HG02759 (cell line): ENCODE measurements at regions not wholly inside any gene's neighbourhood (a gene's known extent, or its start where the extent isn't known, plus 50 kb on each side); places are given as distances from the start of the nearest gene placed in this dataset.
"Not testable (repeated sequence)": the region's sequence is repeated elsewhere in the genome, so short reads cannot be mapped to it uniquely, and the experiment has no call there.

Source experiments
- ATAC-seq: cut with Tn5 transposase; IDR thresholded peaks from one replicate; pipeline ENCODE4 v1.9.1; 2021; ENCODE audit warnings: mild to moderate bottlenecking, moderate library complexity; ENCODE audit not compliant: unreplicated experiment

DNA sequence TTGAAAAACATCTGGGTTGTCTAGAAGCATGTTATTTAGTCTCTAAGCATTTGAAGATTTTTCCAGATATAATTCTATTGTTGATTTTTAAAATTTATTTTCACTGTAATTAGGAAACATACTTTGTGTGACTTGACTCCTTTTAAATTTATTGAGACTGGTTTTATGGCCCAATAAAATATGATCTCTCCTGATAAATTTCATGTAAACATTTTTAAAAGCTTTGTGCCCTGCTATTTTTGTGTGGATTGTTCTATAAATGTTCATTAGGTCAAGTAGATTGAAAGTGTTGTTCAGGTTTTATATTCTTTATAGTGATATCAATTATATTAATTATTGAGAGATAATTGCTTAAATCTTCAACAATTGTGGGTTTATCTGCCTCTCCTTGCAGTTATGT lies 105.4 kb downstream of the RFX6 start:
- ATAC-seq, result no peak

DNA sequence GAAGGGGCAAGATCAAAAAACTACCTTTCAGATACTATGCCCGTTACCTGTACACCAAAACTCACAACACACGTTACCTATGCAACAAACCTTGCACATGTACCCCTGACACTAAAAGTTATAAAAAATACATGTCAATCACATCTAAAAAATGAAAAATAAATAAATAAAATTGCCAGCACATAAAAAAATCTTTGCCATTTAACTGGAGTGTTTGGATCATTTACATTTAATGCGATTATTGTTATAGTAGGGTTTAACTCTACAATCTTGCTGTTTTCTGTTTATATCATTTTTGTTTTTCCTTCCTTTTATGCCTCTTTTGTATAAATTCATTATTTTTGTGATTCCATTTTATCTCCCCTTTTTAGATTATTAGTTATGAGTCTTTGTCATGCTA lies 106.3 kb downstream of the RFX6 start:
- no peak for ATAC-seq

- no peak for ATAC-seq
Measured at GRCh38 chr6:116986819-116987218, 109.8 kb downstream of the RFX6 start.

GRCh38 chr6:116990679-116991078 lies 113.6 kb downstream of the RFX6 start:
- ATAC-seq, result no peak

GRCh38 chr6:116992546-116992945 lies 115.5 kb downstream of the RFX6 start:
- no peak for ATAC-seq

DNA sequence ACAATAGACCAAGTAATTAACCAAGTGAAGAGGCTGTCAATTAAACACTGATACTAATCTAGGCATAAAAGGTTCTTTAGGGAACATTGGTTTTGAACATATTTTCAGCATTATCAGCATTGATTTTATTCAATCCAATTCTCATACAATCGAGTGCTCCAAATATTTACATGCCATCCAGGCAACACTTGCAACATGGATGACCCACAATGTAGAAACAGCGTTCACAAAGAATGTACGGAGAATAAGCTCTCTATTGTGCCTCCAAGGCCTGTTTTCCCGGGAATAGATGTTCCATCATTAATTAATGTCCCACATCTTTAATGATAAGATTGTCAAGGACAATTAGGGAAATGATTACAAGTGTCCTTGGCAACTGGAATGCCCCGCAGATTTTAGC lies 117.4 kb downstream of the RFX6 start:
- ATAC-seq, result no peak

DNA sequence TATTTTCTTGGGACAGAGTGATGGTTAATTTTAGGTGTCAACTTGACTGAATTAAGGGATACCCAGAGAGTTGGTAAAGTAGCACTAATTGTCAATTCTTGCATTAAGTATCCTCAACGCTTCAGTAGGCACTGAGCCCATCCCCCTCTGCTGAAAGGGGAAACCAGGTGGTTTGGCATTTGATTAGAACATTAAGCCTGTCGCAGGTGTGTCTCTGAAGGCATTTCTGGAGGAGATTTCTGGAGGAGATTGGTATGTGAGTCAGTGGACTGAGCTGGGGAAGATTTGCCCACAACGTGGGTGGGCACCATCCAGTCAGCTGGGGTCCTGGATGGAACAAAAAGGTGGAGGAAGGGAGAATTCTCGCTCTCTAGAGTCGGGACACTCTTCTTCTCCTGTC lies 119.8 kb downstream of the RFX6 start:
- no peak for ATAC-seq

DNA sequence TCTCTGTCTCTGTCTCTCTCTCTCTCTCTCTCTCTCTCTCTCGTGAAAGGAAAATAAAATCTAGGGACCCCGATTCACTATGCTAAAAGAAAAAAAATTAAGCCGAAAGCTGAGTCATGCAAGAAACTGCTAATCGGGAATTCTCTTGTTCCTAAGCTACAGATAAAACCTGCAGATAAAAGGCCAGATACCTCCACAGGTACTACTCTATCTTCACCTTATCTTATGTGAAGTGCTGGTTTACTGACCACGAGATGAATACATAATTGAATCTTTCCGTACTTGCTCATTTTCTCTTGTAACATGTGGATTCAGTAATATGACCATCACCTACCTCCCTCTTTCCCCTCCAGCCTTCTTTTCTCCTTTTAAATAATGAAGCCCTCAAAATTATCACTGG lies 120.5 kb downstream of the RFX6 start:
- ATAC-seq, result no peak

- ATAC-seq, result no peak
Measured at GRCh38 chr6:117007659-117008058, 130.6 kb downstream of the RFX6 start.

DNA sequence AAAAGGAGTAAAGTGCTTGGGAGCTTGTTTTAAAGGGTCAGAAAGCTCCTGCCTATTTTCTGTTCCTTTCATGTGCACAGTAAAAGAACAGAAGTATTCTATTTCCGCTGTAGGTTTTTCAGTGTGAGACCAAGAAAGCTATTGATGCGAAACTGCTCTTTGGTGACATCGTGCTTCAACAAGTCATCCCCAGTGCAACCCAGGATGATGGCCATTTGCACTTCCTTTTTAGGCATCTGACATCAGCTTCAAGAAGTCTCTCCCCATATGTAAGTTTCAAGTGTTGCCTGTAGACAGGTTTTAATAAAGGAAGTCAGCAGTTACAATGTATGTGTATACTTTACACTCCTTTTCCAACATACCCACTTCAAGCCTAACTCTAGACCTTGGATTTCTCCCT lies 131.6 kb downstream of the RFX6 start:
- peak; percentile 52 for ATAC-seq

- ATAC-seq, result not testable (repeated sequence)
Measured at GRCh38 chr6:117014641-117015473, 137.8 kb downstream of the RFX6 start.

- ATAC-seq, result not testable (repeated sequence)
Measured at GRCh38 chr6:117015474-117015804, 138.4 kb downstream of the RFX6 start.

DNA sequence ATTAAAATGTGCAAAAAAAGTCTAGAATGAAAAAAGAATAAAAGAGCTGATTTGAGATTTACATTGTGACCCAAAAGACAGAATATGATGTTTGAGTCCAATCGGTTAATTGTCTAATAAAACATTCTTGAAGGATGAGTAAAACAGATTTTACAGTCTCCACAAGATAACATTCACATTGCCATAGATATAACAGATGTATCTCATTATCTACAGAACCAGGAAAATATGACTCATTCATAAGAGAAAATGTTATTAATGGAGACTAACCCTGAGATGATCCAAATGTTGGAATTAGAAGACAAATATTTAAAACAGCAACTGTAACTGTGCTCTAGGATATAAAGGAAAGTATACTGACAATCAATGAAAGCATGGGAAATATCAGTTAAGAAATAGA lies 141.7 kb downstream of the RFX6 start:
- ATAC-seq, result no peak

- no peak for ATAC-seq
Measured at GRCh38 chr6:117022774-117023173, 145.7 kb downstream of the RFX6 start.

DNA sequence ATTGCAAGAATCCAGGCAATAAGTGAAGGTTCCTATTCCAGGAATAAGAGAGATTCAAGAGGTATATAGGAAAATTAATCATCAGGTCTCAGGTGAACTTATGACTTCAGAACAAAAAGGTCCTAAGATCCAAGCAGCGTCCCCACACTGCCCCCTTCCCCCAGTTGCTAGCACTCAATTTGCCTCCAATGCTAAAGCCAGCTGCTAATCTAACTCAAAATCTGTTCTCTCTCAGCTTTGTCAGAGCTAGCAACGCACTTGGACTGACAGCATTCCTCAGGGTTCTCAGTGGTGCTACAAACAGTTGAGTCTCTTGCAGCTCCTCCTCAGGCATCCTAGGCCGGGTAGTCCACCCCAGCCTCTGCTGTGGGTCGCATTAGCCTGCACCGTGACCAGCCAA lies 148.3 kb downstream of the RFX6 start:
- ATAC-seq, result no peak

DNA sequence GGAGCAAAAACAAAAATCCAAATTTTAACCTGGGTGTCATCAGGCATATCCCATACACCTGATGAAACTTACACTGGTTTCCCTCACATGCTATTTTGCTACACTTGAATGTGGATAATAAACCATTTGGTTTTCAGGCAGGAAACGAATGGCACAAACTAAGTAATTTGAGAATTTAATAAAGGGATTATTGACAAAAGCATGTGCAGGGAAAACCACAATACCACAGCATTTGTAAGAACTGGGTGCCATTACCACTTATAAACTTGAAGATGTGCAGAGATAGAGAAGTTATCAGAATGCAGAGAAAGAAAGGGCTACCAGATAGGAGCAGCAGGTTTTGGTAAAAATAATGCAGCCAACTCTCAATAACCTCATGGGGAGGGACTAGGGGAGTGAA lies 151.2 kb downstream of the RFX6 start:
- no peak for ATAC-seq

DNA sequence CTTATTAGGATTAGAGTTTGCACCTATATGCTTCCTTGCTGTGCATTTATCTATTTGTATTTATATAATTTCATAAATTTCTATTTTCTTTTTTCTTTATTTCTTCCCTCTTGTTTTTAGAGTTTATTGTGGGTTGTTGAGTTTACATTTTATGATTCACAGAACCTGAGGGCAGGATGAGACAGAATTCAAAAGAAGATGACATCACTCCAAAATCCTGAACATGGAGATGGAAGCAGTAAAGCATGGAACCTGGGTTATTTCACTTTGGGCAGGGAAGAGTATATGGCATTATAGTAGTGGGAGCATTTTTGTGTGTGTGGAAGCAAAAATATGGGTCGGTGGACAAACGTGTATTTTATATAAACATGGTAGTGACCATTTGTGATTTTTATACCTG lies 157.5 kb downstream of the RFX6 start:
- ATAC-seq, result no peak

GRCh38 chr6:117034971-117035370 lies 157.9 kb downstream of the RFX6 start:
- ATAC-seq, result no peak

DNA sequence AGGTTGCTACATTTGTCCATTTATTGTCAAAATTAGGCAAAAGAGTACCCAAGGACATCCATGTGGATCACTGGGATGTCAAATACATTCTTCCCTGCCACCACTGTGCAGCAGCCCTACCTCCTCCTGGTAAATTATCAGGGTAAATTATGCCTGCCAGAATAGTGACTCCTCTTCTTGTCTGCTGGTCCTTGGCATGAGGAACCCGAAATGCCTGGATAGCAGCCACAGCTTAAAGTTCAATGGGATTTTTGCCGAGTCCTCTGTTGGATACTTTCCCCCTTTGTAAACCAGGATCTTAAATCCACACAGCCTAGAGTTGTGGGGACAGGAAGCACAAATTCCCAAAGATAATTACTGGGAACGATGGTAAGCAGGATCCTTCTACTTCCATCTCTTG lies 173.3 kb downstream of the RFX6 start:
- ATAC-seq, result no peak

DNA sequence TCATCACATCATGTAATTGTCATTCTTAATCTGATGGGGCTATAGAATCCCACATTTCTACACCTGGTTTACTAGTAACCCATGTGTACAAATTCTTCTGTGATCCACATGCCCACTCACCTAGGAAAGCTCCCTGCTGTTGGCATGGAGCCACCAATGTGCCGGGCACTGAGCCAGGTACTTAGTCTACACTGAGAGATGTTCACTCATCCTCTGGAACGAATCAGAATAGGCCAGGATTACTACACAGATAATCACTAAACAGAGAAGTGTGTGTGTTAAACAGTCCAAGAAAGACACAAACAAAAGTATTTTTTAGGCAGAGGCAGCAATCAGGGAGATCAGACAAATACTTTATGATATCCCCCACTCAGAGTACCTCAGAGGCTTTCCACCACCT lies 193.2 kb upstream of the VGLL2 start:
- no peak for ATAC-seq

- ATAC-seq, result no peak
Measured at GRCh38 chr6:117072781-117073180, 192.6 kb upstream of the VGLL2 start.

- ATAC-seq, result no peak
Measured at GRCh38 chr6:117074672-117075071, 190.7 kb upstream of the VGLL2 start.

- ATAC-seq, result no peak
Measured at GRCh38 chr6:117075218-117075617, 190.1 kb upstream of the VGLL2 start.
